ENCODE measurements at regions not wholly inside any gene's neighbourhood (a gene's known extent, or its start where the extent isn't known, plus 50 kb on each side); places are given as distances from the start of the nearest gene placed in this dataset.

DNA sequence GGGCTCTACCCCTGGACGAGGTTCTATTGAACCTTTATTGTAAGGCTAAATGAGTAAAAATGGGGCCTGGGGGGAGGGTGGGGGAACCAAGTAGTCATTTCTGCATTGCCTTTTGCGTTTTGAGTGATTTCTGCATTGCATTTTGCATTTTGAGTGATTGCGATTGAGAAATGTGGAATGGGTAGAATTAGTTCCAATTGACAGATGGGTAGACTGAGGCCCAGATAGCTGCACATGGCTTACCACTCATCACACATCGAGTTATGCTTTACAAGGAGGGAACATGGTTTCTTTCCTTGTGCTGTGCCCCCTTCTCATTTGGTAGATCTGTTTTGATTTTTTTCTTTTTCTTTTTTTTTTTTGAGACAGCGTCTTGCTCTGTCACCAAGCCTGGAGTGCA is 858.7 kb downstream of the TYW1 start:
- Histone ChIP-seq H3K27me3 (no peaks in the 10 kb centered on the region), H3K9me3 (no peaks in the 10 kb centered on the region), H3K27ac (no peak overlapping the region), H3K36me3 (no peaks in the 10 kb centered on the region), H3K4me3 (no peak overlapping the region), H3K4me1 (no peaks in the 10 kb centered on the region)
- DNase-seq (no peak), ATAC-seq (no peak)
- intact Hi-C loops (cut with DNase I) = no loop called here
- TF ChIP-seq CTCF (IDR thresholded peaks at IDR 0.05) = no peak

- ATAC-seq = no peak
- intact Hi-C loops (cut with DNase I) = no loop called here
These were observed 859.4 kb downstream of the TYW1 start for GRCh38 chr7:67856046-67856445.

DNA sequence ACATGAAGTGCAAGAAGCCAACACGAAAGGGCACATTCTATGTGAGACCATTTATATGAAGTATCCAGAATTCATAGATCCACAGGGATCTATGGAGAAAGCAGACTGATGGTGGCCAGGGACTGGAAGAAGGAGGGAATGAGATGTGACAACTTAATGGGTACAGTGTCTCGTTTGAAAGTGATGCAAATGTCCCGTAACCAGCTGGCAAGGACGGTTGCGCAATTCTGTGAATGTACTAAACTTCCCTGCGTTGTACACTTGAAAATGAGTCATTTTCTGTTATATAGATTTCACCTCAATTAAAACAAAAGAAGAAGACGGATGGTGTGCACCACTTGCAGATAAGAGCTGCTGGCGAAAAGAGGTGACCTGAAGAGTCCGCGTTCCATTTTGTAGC is 861.1 kb downstream of the TYW1 start:
- TF ChIP-seq CTCF (IDR thresholded peaks at IDR 0.05) = no peak
- Histone ChIP-seq H3K36me3 (no peaks in the 10 kb centered on the region), H3K4me1 (no peaks in the 10 kb centered on the region), H3K27ac (no peak overlapping the region), H3K4me3 (no peak overlapping the region), H3K9me3 (peaks cover 0 to 19% of the 10 kb centered on the region in 2 donors), H3K27me3 (no peaks in the 10 kb centered on the region)
- intact Hi-C loops (cut with DNase I) = no loop called here
- ATAC-seq = no peak
- no peak for DNase-seq

More at GRCh38 chr7:67856046-67856445, 859.4 kb downstream of the TYW1 start:
- no peak for DNase-seq
- Histone ChIP-seq H3K9me3 (peaks cover 0 to 2% of the 10 kb centered on the region in 2 donors), H3K27me3 (no peaks in the 10 kb centered on the region), H3K27ac (no peak overlapping the region), H3K4me3 (no peak overlapping the region), H3K4me1 (no peaks in the 10 kb centered on the region), H3K36me3 (no peaks in the 10 kb centered on the region)
- no peak for TF ChIP-seq CTCF (IDR thresholded peaks at IDR 0.05)

- Histone ChIP-seq H3K27ac (no peak overlapping the region), H3K27me3 (no peaks in the 10 kb centered on the region), H3K36me3 (no peaks in the 10 kb centered on the region), H3K9me3 (peaks cover 0 to 29% of the 10 kb centered on the region in 2 donors), H3K4me1 (no peaks in the 10 kb centered on the region), H3K4me3 (no peak overlapping the region)
- DNase-seq (no peak), ATAC-seq (no peak)
- no peak for TF ChIP-seq CTCF (IDR thresholded peaks at IDR 0.05)
- intact Hi-C loops (cut with DNase I) = no loop called here
These were observed 862.3 kb downstream of the TYW1 start for GRCh38 chr7:67858931-67859330.

- Histone ChIP-seq H3K27ac (no peak overlapping the region), H3K36me3 (no peaks in the 10 kb centered on the region), H3K4me3 (no peak overlapping the region), H3K9me3 (peaks cover 0 to 32% of the 10 kb centered on the region in 2 donors), H3K4me1 (no peaks in the 10 kb centered on the region), H3K27me3 (no peaks in the 10 kb centered on the region)
- ATAC-seq (no peak), DNase-seq (no peak)
- TF ChIP-seq CTCF (IDR thresholded peaks at IDR 0.05) = no peak
- intact Hi-C loops (cut with DNase I) = no loop called here
These were observed 867.3 kb downstream of the TYW1 start for GRCh38 chr7:67863911-67864310.
